HEK293T (cell line): ENCODE measurements at regions not wholly inside any gene's neighbourhood (a gene's known extent, or its start where the extent isn't known, plus 50 kb on each side); places are given as distances from the start of the nearest gene placed in this dataset.
"Not testable (repeated sequence)": the region's sequence is repeated elsewhere in the genome, so short reads cannot be mapped to it uniquely, and the experiment has no call there.

Source experiments
- BHLHE40 ChIP-seq: fragments of 450-650 bp; IDR thresholded peaks from 2 replicates; pipeline ENCODE4 v1.6.1; 2016; ENCODE audit warnings: mild to moderate bottlenecking, moderate library complexity, borderline replicate concordance
- CTBP1 ChIP-seq: fragments of 450-650 bp; IDR thresholded peaks from 2 replicates; pipeline ENCODE4 v1.6.1; 2016; ENCODE audit warnings: borderline replicate concordance
- FOXA1 ChIP-seq: fragments of 450-650 bp; IDR thresholded peaks from 2 replicates; pipeline ENCODE4 v1.6.1; 2016; ENCODE audit warnings: mild to moderate bottlenecking
- FOXK2 ChIP-seq: fragments of 450-650 bp; IDR thresholded peaks from 2 replicates; pipeline ENCODE4 v1.6.1; 2016; ENCODE audit warnings: mild to moderate bottlenecking
- FOXM1 ChIP-seq: fragments of 450-650 bp; IDR thresholded peaks from 2 replicates; pipeline ENCODE4 v1.6.1; 2017; ENCODE audit warnings: mild to moderate bottlenecking, borderline replicate concordance
- HDGF ChIP-seq: fragments of 450-650 bp; IDR thresholded peaks from 2 replicates; pipeline ENCODE4 v1.6.1; 2017; ENCODE audit warnings: antibody characterized with exemption, borderline replicate concordance
- NFRKB ChIP-seq: fragments of 450-650 bp; IDR thresholded peaks from 2 replicates; pipeline ENCODE4 v1.6.1; 2016; ENCODE audit warnings: mild to moderate bottlenecking, moderate library complexity
- SP1 ChIP-seq: fragments of 450-650 bp; IDR thresholded peaks from 2 replicates; pipeline ENCODE4 v1.6.1; 2017
- SUZ12 ChIP-seq: fragments of 450-650 bp; IDR thresholded peaks from 2 replicates; pipeline ENCODE4 v1.6.1; 2016; ENCODE audit warnings: mild to moderate bottlenecking
- TARDBP ChIP-seq: fragments of 450-650 bp; IDR thresholded peaks from 2 replicates; pipeline ENCODE4 v1.6.1; 2016
- ZNF384 ChIP-seq: fragments of 450-650 bp; IDR thresholded peaks from 2 replicates; pipeline ENCODE4 v1.6.1; 2016
- TF ChIP-seq, protein P1 (sequence below): fragments of 450-650 bp; IDR thresholded peaks from 2 replicates; pipeline ENCODE4 v1.6.1; 2016

DNA sequence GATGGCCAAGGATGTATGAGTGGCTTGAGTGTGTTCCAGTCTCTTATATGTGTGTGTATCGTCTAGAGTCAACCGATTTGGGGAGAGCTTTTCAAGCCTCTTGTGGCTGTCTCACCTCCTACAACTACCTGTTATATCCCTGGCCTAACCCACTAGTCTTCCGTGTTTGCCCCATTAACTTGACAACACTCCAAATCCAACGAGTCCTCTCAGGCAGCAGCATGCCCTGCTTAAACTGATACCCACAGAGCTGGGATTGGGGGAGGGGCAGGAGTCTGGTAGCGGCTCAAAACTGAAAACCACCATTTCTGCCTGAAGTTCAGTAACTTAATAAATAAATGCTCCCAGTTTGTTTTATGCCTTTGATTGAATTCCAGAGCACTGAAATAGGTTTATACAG lies 91.7 kb upstream of the NUTM2F start:
- TF ChIP-seq HDGF, BHLHE40, FOXA1, CTBP1, FOXM1, ZNF384, SP1, NFRKB, TARDBP, SUZ12, FOXK2: not testable (repeated sequence)
- TF ChIP-seq, protein P1, sequence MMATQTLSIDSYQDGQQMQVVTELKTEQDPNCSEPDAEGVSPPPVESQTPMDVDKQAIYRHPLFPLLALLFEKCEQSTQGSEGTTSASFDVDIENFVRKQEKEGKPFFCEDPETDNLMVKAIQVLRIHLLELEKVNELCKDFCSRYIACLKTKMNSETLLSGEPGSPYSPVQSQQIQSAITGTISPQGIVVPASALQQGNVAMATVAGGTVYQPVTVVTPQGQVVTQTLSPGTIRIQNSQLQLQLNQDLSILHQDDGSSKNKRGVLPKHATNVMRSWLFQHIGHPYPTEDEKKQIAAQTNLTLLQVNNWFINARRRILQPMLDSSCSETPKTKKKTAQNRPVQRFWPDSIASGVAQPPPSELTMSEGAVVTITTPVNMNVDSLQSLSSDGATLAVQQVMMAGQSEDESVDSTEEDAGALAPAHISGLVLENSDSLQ = not testable (repeated sequence)
